ENCODE measurements at regions not wholly inside any gene's neighbourhood (a gene's known extent, or its start where the extent isn't known, plus 50 kb on each side); places are given as distances from the start of the nearest gene placed in this dataset.

GRCh38 chr2:5834501-5834900 lies 142.3 kb downstream of the SOX11 start:
- intact Hi-C loops (cut with DNase I) = no loop called here
- DNase-seq (ENCODE audit: low spot score) = no peak

- DNase-seq (ENCODE audit: low spot score) = no peak
- intact Hi-C loops (cut with DNase I) = no loop called here
These were observed 147.4 kb downstream of the SOX11 start for GRCh38 chr2:5839550-5839949.

GRCh38 chr2:5841126-5841525 lies 148.9 kb downstream of the SOX11 start:
- DNase-seq (ENCODE audit: low spot score) = no peak
- intact Hi-C loops (cut with DNase I) = no loop called here

GRCh38 chr2:5842326-5842725 lies 150.1 kb downstream of the SOX11 start:
- intact Hi-C loops (cut with DNase I) = no loop called here
- DNase-seq (ENCODE audit: low spot score) = no peak

- DNase-seq (ENCODE audit: low spot score) = no peak
- intact Hi-C loops (cut with DNase I) = no loop called here
These were observed 153.7 kb downstream of the SOX11 start for GRCh38 chr2:5845798-5846330.

- DNase-seq (ENCODE audit: low spot score) = no peak
- intact Hi-C loops (cut with DNase I) = no loop called here
These were observed 154.7 kb downstream of the SOX11 start for GRCh38 chr2:5846881-5847280.

- no peak for DNase-seq (ENCODE audit: low spot score)
- intact Hi-C loops (cut with DNase I) = no loop called here
These were observed 157.4 kb downstream of the SOX11 start for GRCh38 chr2:5849562-5849961.

- DNase-seq (ENCODE audit: low spot score) = no peak
- intact Hi-C loops (cut with DNase I) = no loop called here
These were observed 159.2 kb downstream of the SOX11 start for GRCh38 chr2:5851410-5851809.

- no peak for DNase-seq (ENCODE audit: low spot score)
- intact Hi-C loops (cut with DNase I) = no loop called here
These were observed 162.6 kb downstream of the SOX11 start for GRCh38 chr2:5854797-5855196.

- no peak for DNase-seq (ENCODE audit: low spot score)
- intact Hi-C loops (cut with DNase I) = no loop called here
These were observed 174.9 kb downstream of the SOX11 start for GRCh38 chr2:5867056-5867455.

GRCh38 chr2:5868931-5869330 lies 176.7 kb downstream of the SOX11 start:
- intact Hi-C loops (cut with DNase I) = no loop called here
- DNase-seq (ENCODE audit: low spot score) = no peak

GRCh38 chr2:5869936-5870335 lies 177.8 kb downstream of the SOX11 start:
- DNase-seq (ENCODE audit: low spot score) = no peak
- intact Hi-C loops (cut with DNase I) = no loop called here

- intact Hi-C loops (cut with DNase I) = no loop called here
These were observed 185.2 kb downstream of the SOX11 start for GRCh38 chr2:5877360-5877759.

GRCh38 chr2:5885451-5886173 lies 193.4 kb downstream of the SOX11 start:
- intact Hi-C loops (cut with DNase I) = no loop called here
- no peak for DNase-seq (ENCODE audit: low spot score)

More at GRCh38 chr2:5877360-5877759, 185.2 kb downstream of the SOX11 start:
- no peak for DNase-seq (ENCODE audit: low spot score)

GRCh38 chr2:5886462-5886861 lies 194.3 kb downstream of the SOX11 start:
- intact Hi-C loops (cut with DNase I) = no loop called here
- no peak for DNase-seq (ENCODE audit: low spot score)

GRCh38 chr2:5888126-5888525 lies 195.9 kb downstream of the SOX11 start:
- no peak for DNase-seq (ENCODE audit: low spot score)
- intact Hi-C loops (cut with DNase I) = no loop called here

GRCh38 chr2:5889519-5889918 lies 197.3 kb downstream of the SOX11 start:
- no peak for DNase-seq (ENCODE audit: low spot score)
- intact Hi-C loops (cut with DNase I) = no loop called here

GRCh38 chr2:5894355-5894754 lies 202.2 kb downstream of the SOX11 start:
- DNase-seq (ENCODE audit: low spot score) = no peak
- intact Hi-C loops (cut with DNase I) = no loop called here

- DNase-seq (ENCODE audit: low spot score) = no peak
- intact Hi-C loops (cut with DNase I) = no loop called here
These were observed 203.1 kb downstream of the SOX11 start for GRCh38 chr2:5895284-5895683.

- no peak for DNase-seq (ENCODE audit: low spot score)
- intact Hi-C loops (cut with DNase I) = no loop called here
These were observed 205.1 kb downstream of the SOX11 start for GRCh38 chr2:5897249-5897648.

GRCh38 chr2:5898667-5899066 lies 206.5 kb downstream of the SOX11 start:
- no peak for DNase-seq (ENCODE audit: low spot score)
- intact Hi-C loops (cut with DNase I) = no loop called here

GRCh38 chr2:5905661-5906060 lies 213.5 kb downstream of the SOX11 start:
- intact Hi-C loops (cut with DNase I) = no loop called here

More at GRCh38 chr2:5905661-5906060, 213.5 kb downstream of the SOX11 start:
- DNase-seq (ENCODE audit: low spot score) = no peak
